ENCODE measurements at regions not wholly inside any gene's neighbourhood (a gene's known extent, or its start where the extent isn't known, plus 50 kb on each side); places are given as distances from the start of the nearest gene placed in this dataset.

GRCh38 chr2:62576276-62576939 lies 70.4 kb upstream of the TMEM17 start:
- no peaks in the 10 kb centered on the region for H3K9me3 ChIP-seq (ENCODE audit: low read depth)
- no peak overlapping the region for H3K27ac ChIP-seq
- DNase-seq (ENCODE audit: low read depth in 1 of 2, low spot score in 1 of 2), result no peak
- TF ChIP-seq CTCF (IDR thresholded peaks at IDR 0.05; ENCODE audit: low read depth, low read length), result no peak
- no peaks in the 10 kb centered on the region for H3K4me1 ChIP-seq (ENCODE audit: low read depth)
- H3K27me3 ChIP-seq, result peaks cover 11% of the 10 kb centered on the region
- no peak overlapping the region for H3K4me3 ChIP-seq
- H3K36me3 ChIP-seq, result no peaks in the 10 kb centered on the region

DNA sequence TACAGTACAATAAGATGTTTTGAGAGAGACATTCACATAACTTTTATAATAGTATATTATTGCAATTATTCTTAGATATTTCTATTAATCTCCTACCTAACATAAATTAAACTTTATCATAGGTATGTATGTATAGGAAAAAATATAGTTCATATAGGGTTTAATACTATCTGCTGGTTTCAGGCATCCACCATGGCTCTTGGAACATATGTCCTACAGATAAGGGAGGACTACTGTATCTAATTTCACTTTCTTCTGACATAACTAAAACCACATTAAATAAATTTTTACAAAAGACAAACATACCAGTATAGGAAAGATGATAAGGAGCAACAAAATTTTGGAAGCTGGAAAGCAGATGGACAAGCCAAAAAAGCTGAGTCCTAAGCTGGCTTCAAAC lies 67.9 kb upstream of the TMEM17 start:
- Histone ChIP-seq H3K4me1 (ENCODE audit: low read depth) (peaks cover 6% of the 10 kb centered on the region), H3K27me3 (peaks cover 23% of the 10 kb centered on the region), H3K9me3 (ENCODE audit: low read depth) (no peaks in the 10 kb centered on the region), H3K4me3 (no peak overlapping the region), H3K36me3 (no peaks in the 10 kb centered on the region), H3K27ac (no peak overlapping the region)
- no peak for DNase-seq (ENCODE audit: low read depth in 1 of 2, low spot score in 1 of 2)
- TF ChIP-seq CTCF (IDR thresholded peaks at IDR 0.05; ENCODE audit: low read depth, low read length), result no peak

- DNase-seq (ENCODE audit: low read depth in 1 of 2, low spot score in 1 of 2), result peak in 1 of 2 donors; percentile 31
- peaks cover 6% of the 10 kb centered on the region for H3K4me1 ChIP-seq (ENCODE audit: low read depth)
- H3K27ac ChIP-seq, result no peak overlapping the region
- H3K27me3 ChIP-seq, result peaks cover 23% of the 10 kb centered on the region
- H3K36me3 ChIP-seq, result no peaks in the 10 kb centered on the region
- no peak for TF ChIP-seq CTCF (IDR thresholded peaks at IDR 0.05; ENCODE audit: low read depth, low read length)
- no peaks in the 10 kb centered on the region for H3K9me3 ChIP-seq (ENCODE audit: low read depth)
- no peak overlapping the region for H3K4me3 ChIP-seq
These were observed 67.2 kb upstream of the TMEM17 start for GRCh38 chr2:62573137-62573731.

DNA sequence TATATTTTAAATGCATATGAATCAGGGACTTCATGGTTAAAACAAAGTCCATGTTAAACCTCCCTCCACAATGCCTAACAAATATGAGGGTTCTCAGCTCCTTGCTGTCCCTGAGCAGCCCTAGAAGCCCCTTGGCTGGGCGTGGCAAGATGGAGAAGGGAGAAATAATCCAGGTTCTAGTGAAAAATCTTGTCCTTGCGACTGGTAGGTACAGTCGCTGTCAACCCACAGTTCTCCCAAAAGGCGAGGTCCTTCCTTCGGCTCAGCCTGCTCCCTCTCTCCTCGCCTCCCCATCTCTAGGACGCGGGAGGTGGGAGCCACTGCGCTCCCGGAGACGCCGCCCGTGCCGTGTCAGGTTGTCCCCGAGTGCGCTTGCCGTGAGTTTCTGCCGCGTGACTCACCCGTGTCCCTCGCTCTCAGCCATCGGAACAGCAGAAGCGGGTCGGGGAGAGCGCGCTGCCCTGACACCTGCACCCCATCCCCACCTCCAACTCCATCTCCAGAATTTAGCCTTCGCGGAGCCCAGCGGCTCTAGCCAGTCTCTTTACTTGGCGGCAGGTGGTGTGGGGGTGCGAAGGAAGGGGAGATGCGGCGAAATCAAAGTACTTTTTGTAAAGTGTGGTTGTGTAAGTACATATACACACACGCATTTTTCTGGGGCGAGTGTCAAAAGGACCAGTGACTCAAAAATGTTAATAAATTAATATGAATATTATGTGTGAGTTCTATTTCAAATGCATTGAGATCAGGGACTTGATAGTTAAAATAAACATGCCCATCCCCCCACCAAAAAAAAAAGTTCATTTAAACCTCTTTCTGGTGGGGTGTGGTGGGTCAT lies 65.1 kb upstream of the TMEM17 start:
- DNase-seq (ENCODE audit: low read depth in 1 of 2, low spot score in 1 of 2), result peak in 1 of 2 donors; percentile 4

More for the DNA sequence above, 65.1 kb upstream of the TMEM17 start:
- no peak overlapping the region for H3K4me3 ChIP-seq
- peaks cover 6% of the 10 kb centered on the region for H3K4me1 ChIP-seq (ENCODE audit: low read depth)
- H3K27ac ChIP-seq, result no peak overlapping the region
- no peaks in the 10 kb centered on the region for H3K9me3 ChIP-seq (ENCODE audit: low read depth)
- H3K36me3 ChIP-seq, result no peaks in the 10 kb centered on the region
- no peak for TF ChIP-seq CTCF (IDR thresholded peaks at IDR 0.05; ENCODE audit: low read depth, low read length)
- peaks cover 23% of the 10 kb centered on the region for H3K27me3 ChIP-seq

Measured in cardiac muscle cell (in vitro differentiated cells and primary cell).